ENCODE measurements at regions not wholly inside any gene's neighbourhood (a gene's known extent, or its start where the extent isn't known, plus 50 kb on each side); places are given as distances from the start of the nearest gene placed in this dataset.

GRCh38 chr2:5482929-5483331 is 209.3 kb upstream of the SOX11 start:
- 14 to 19% methylated on average over 6 of the region's 6 CpGs for WGBS, 2 experiments
- peaks cover 35% of the 10 kb centered on the region for H3K4me1 ChIP-seq (ENCODE audit: control insufficient read depth, insufficient read depth, low read length)
- H3K27me3 ChIP-seq (ENCODE audit: control insufficient read depth, insufficient read depth, low read length, poor library complexity, severe bottlenecking): no peaks in the 10 kb centered on the region
- no peaks in the 10 kb centered on the region for H3K9me3 ChIP-seq (ENCODE audit: control insufficient read depth, low read length)
- no peak overlapping the region for H3K4me3 ChIP-seq (ENCODE audit: insufficient read depth, low read depth, low read length)
- no peak overlapping the region for H3K27ac ChIP-seq (ENCODE audit: insufficient read depth, low read depth, low read length, poor library complexity, severe bottlenecking)
- no peaks in the 10 kb centered on the region for H3K36me3 ChIP-seq (ENCODE audit: control insufficient read depth, insufficient read depth, low read length)

- H3K36me3 ChIP-seq (ENCODE audit: control insufficient read depth, insufficient read depth, low read length): no peaks in the 10 kb centered on the region
- peaks cover 22% of the 10 kb centered on the region for H3K4me1 ChIP-seq (ENCODE audit: control insufficient read depth, insufficient read depth, low read length)
- WGBS, 2 experiments: 94% methylated on average over 4 of the region's 4 CpGs
- no peak overlapping the region for H3K4me3 ChIP-seq (ENCODE audit: insufficient read depth, low read depth, low read length)
- no peak overlapping the region for H3K27ac ChIP-seq (ENCODE audit: insufficient read depth, low read depth, low read length, poor library complexity, severe bottlenecking)
- no peaks in the 10 kb centered on the region for H3K27me3 ChIP-seq (ENCODE audit: control insufficient read depth, insufficient read depth, low read length, poor library complexity, severe bottlenecking)
- no peaks in the 10 kb centered on the region for H3K9me3 ChIP-seq (ENCODE audit: control insufficient read depth, low read length)
Observed at GRCh38 chr2:5484868-5485267, 207.3 kb upstream of the SOX11 start.

- 89% methylated on average over 3 of the region's 3 CpGs for WGBS, 2 experiments
- no peak overlapping the region for H3K27ac ChIP-seq (ENCODE audit: insufficient read depth, low read depth, low read length, poor library complexity, severe bottlenecking)
- no peaks in the 10 kb centered on the region for H3K36me3 ChIP-seq (ENCODE audit: control insufficient read depth, insufficient read depth, low read length)
Observed at GRCh38 chr2:5491523-5491922, 200.7 kb upstream of the SOX11 start.

GRCh38 chr2:5493256-5493655 is 198.9 kb upstream of the SOX11 start:
- Histone ChIP-seq H3K27me3 (ENCODE audit: control insufficient read depth, insufficient read depth, low read length, poor library complexity, severe bottlenecking) (no peaks in the 10 kb centered on the region), H3K4me3 (ENCODE audit: insufficient read depth, low read depth, low read length) (no peak overlapping the region), H3K36me3 (ENCODE audit: control insufficient read depth, insufficient read depth, low read length) (no peaks in the 10 kb centered on the region), H3K27ac (ENCODE audit: insufficient read depth, low read depth, low read length, poor library complexity, severe bottlenecking) (no peak overlapping the region), H3K4me1 (ENCODE audit: control insufficient read depth, insufficient read depth, low read length) (no peaks in the 10 kb centered on the region), H3K9me3 (ENCODE audit: control insufficient read depth, low read length) (no peaks in the 10 kb centered on the region)
- 91 to 92% methylated on average over 17 of the region's 17 CpGs for WGBS, 2 experiments

More at GRCh38 chr2:5491523-5491922, 200.7 kb upstream of the SOX11 start:
- Histone ChIP-seq H3K4me1 (ENCODE audit: control insufficient read depth, insufficient read depth, low read length) (no peaks in the 10 kb centered on the region), H3K4me3 (ENCODE audit: insufficient read depth, low read depth, low read length) (no peak overlapping the region), H3K27me3 (ENCODE audit: control insufficient read depth, insufficient read depth, low read length, poor library complexity, severe bottlenecking) (no peaks in the 10 kb centered on the region), H3K9me3 (ENCODE audit: control insufficient read depth, low read length) (no peaks in the 10 kb centered on the region)

- H3K27me3 ChIP-seq (ENCODE audit: control insufficient read depth, insufficient read depth, low read length, poor library complexity, severe bottlenecking): no peaks in the 10 kb centered on the region
- no peaks in the 10 kb centered on the region for H3K9me3 ChIP-seq (ENCODE audit: control insufficient read depth, low read length)
- H3K27ac ChIP-seq (ENCODE audit: insufficient read depth, low read depth, low read length, poor library complexity, severe bottlenecking): no peak overlapping the region
- WGBS, 2 experiments: 84 to 90% methylated on average over 8 of the region's 8 CpGs
- no peaks in the 10 kb centered on the region for H3K36me3 ChIP-seq (ENCODE audit: control insufficient read depth, insufficient read depth, low read length)
- no peak overlapping the region for H3K4me3 ChIP-seq (ENCODE audit: insufficient read depth, low read depth, low read length)
- H3K4me1 ChIP-seq (ENCODE audit: control insufficient read depth, insufficient read depth, low read length): no peaks in the 10 kb centered on the region
Observed at GRCh38 chr2:5494212-5494611, 198.0 kb upstream of the SOX11 start.

GRCh38 chr2:5495586-5495985 is 196.6 kb upstream of the SOX11 start:
- Histone ChIP-seq H3K4me1 (ENCODE audit: control insufficient read depth, insufficient read depth, low read length) (no peaks in the 10 kb centered on the region), H3K9me3 (ENCODE audit: control insufficient read depth, low read length) (no peaks in the 10 kb centered on the region), H3K4me3 (ENCODE audit: insufficient read depth, low read depth, low read length) (no peak overlapping the region), H3K27ac (ENCODE audit: insufficient read depth, low read depth, low read length, poor library complexity, severe bottlenecking) (no peak overlapping the region), H3K36me3 (ENCODE audit: control insufficient read depth, insufficient read depth, low read length) (no peaks in the 10 kb centered on the region), H3K27me3 (ENCODE audit: control insufficient read depth, insufficient read depth, low read length, poor library complexity, severe bottlenecking) (no peaks in the 10 kb centered on the region)
- 84 to 87% methylated on average over 8 of the region's 8 CpGs for WGBS, 2 experiments

GRCh38 chr2:5497874-5498273 is 194.3 kb upstream of the SOX11 start:
- Histone ChIP-seq H3K4me3 (ENCODE audit: insufficient read depth, low read depth, low read length) (no peak overlapping the region), H3K27ac (ENCODE audit: insufficient read depth, low read depth, low read length, poor library complexity, severe bottlenecking) (no peak overlapping the region), H3K4me1 (ENCODE audit: control insufficient read depth, insufficient read depth, low read length) (no peaks in the 10 kb centered on the region), H3K36me3 (ENCODE audit: control insufficient read depth, insufficient read depth, low read length) (no peaks in the 10 kb centered on the region), H3K9me3 (ENCODE audit: control insufficient read depth, low read length) (no peaks in the 10 kb centered on the region), H3K27me3 (ENCODE audit: control insufficient read depth, insufficient read depth, low read length, poor library complexity, severe bottlenecking) (no peaks in the 10 kb centered on the region)
- WGBS, 2 experiments: 94 to 95% methylated on average over 10 of the region's 10 CpGs

- H3K4me3 ChIP-seq (ENCODE audit: insufficient read depth, low read depth, low read length): no peak overlapping the region
- H3K36me3 ChIP-seq (ENCODE audit: control insufficient read depth, insufficient read depth, low read length): no peaks in the 10 kb centered on the region
- H3K9me3 ChIP-seq (ENCODE audit: control insufficient read depth, low read length): no peaks in the 10 kb centered on the region
- H3K27me3 ChIP-seq (ENCODE audit: control insufficient read depth, insufficient read depth, low read length, poor library complexity, severe bottlenecking): no peaks in the 10 kb centered on the region
- no peak overlapping the region for H3K27ac ChIP-seq (ENCODE audit: insufficient read depth, low read depth, low read length, poor library complexity, severe bottlenecking)
- WGBS, 2 experiments: no CpG with 5 or more reads among the region's 1 CpG
- H3K4me1 ChIP-seq (ENCODE audit: control insufficient read depth, insufficient read depth, low read length): peaks cover 9% of the 10 kb centered on the region
Observed at GRCh38 chr2:5501807-5502206, 190.4 kb upstream of the SOX11 start.

- H3K27ac ChIP-seq (ENCODE audit: insufficient read depth, low read depth, low read length, poor library complexity, severe bottlenecking): no peak overlapping the region
- H3K4me3 ChIP-seq (ENCODE audit: insufficient read depth, low read depth, low read length): no peak overlapping the region
- 89 to 90% methylated on average over 3 of the region's 3 CpGs for WGBS, 2 experiments
- H3K9me3 ChIP-seq (ENCODE audit: control insufficient read depth, low read length): no peaks in the 10 kb centered on the region
- H3K36me3 ChIP-seq (ENCODE audit: control insufficient read depth, insufficient read depth, low read length): no peaks in the 10 kb centered on the region
- H3K4me1 ChIP-seq (ENCODE audit: control insufficient read depth, insufficient read depth, low read length): peaks cover 13% of the 10 kb centered on the region
- H3K27me3 ChIP-seq (ENCODE audit: control insufficient read depth, insufficient read depth, low read length, poor library complexity, severe bottlenecking): no peaks in the 10 kb centered on the region
Observed at GRCh38 chr2:5502385-5502784, 189.8 kb upstream of the SOX11 start.

GRCh38 chr2:5504756-5505155 is 187.4 kb upstream of the SOX11 start:
- H3K36me3 ChIP-seq (ENCODE audit: control insufficient read depth, insufficient read depth, low read length): no peaks in the 10 kb centered on the region
- WGBS, 2 experiments: 94 to 95% methylated on average over 3 of the region's 3 CpGs
- H3K4me1 ChIP-seq (ENCODE audit: control insufficient read depth, insufficient read depth, low read length): peaks cover 13% of the 10 kb centered on the region
- no peak overlapping the region for H3K4me3 ChIP-seq (ENCODE audit: insufficient read depth, low read depth, low read length)
- no peak overlapping the region for H3K27ac ChIP-seq (ENCODE audit: insufficient read depth, low read depth, low read length, poor library complexity, severe bottlenecking)
- no peaks in the 10 kb centered on the region for H3K9me3 ChIP-seq (ENCODE audit: control insufficient read depth, low read length)
- no peaks in the 10 kb centered on the region for H3K27me3 ChIP-seq (ENCODE audit: control insufficient read depth, insufficient read depth, low read length, poor library complexity, severe bottlenecking)

GRCh38 chr2:5507367-5507766 is 184.8 kb upstream of the SOX11 start:
- H3K27me3 ChIP-seq (ENCODE audit: control insufficient read depth, insufficient read depth, low read length, poor library complexity, severe bottlenecking): no peaks in the 10 kb centered on the region
- WGBS, 2 experiments: 77 to 78% methylated on average over 10 of the region's 10 CpGs
- H3K9me3 ChIP-seq (ENCODE audit: control insufficient read depth, low read length): no peaks in the 10 kb centered on the region
- H3K36me3 ChIP-seq (ENCODE audit: control insufficient read depth, insufficient read depth, low read length): no peaks in the 10 kb centered on the region
- H3K4me3 ChIP-seq (ENCODE audit: insufficient read depth, low read depth, low read length): no peak overlapping the region
- no peak overlapping the region for H3K27ac ChIP-seq (ENCODE audit: insufficient read depth, low read depth, low read length, poor library complexity, severe bottlenecking)
- peaks cover 13% of the 10 kb centered on the region for H3K4me1 ChIP-seq (ENCODE audit: control insufficient read depth, insufficient read depth, low read length)

All from ectodermal cell (in vitro differentiated cells).